Liver (tissue), 8 donors: ENCODE measurements at regions not wholly inside any gene's neighbourhood (a gene's known extent, or its start where the extent isn't known, plus 50 kb on each side); places are given as distances from the start of the nearest gene placed in this dataset.

Source experiments
- DNase-seq: peaks from one replicate; pipeline ENCODE4 v3.0.0-alpha.2; 2017; ENCODE audit warnings: low spot score
- H3K27ac ChIP-seq, 2 donors: one replicate each; pipeline ENCODE4 v1.7.0; 2013; ENCODE audit warnings: inconsistent platforms in 2 of 2, low read length in 2 of 2, control low read depth in 1 of 2, low read depth in 1 of 2, mild to moderate bottlenecking in 1 of 2
- H3K27me3 ChIP-seq, 4 donors: one replicate each; pipeline versions ENCODE4 v1.6.1 to v1.7.0; 2013; ENCODE audit warnings: low read length in 3 of 4, inconsistent platforms in 1 of 4, mild to moderate bottlenecking in 1 of 4, moderate library complexity in 1 of 4; ENCODE audit not compliant: control insufficient read depth in 4 of 4, insufficient read depth in 4 of 4
- H3K36me3 ChIP-seq, 4 donors: one replicate each; pipeline versions ENCODE4 v1.6.1 to v1.7.0; 2013; ENCODE audit warnings: low read length in 3 of 4, mild to moderate bottlenecking in 3 of 4, low read depth in 1 of 4, moderate library complexity in 1 of 4; ENCODE audit not compliant: control insufficient read depth in 4 of 4, insufficient read depth in 3 of 4
- H3K4me1 ChIP-seq, 4 donors: one replicate each; pipeline versions ENCODE4 v1.6.1 to v1.7.0; 2013; ENCODE audit warnings: low read length in 3 of 4, mild to moderate bottlenecking in 3 of 4, moderate library complexity in 1 of 4; ENCODE audit not compliant: control insufficient read depth in 4 of 4, insufficient read depth in 4 of 4
- H3K4me3 ChIP-seq, 3 donors: one replicate each; pipeline versions ENCODE4 v1.6.1 to v1.7.0; 2013; ENCODE audit warnings: low read length in 3 of 3, control low read depth in 1 of 3, low read depth in 1 of 3, mild to moderate bottlenecking in 1 of 3
- H3K9ac ChIP-seq, 2 donors: one replicate each; pipeline ENCODE4 v1.7.0; 2013; ENCODE audit warnings: low read length in 2 of 2, mild to moderate bottlenecking in 2 of 2, moderate library complexity in 2 of 2, control low read depth in 1 of 2, low read depth in 1 of 2
- H3K9me3 ChIP-seq, 4 donors: one replicate each; pipeline versions ENCODE4 v1.6.1 to v1.7.0; 2013; ENCODE audit warnings: low read length in 3 of 4; ENCODE audit not compliant: control insufficient read depth in 4 of 4
- EGR1 ChIP-seq, 2 donors: IDR thresholded peaks; 2 replicates each; pipeline ENCODE4 v1.6.1; 2016 to 2018; ENCODE audit warnings: antibody characterized with exemption in 2 of 2, low read depth in 2 of 2
- FOXA1 ChIP-seq: IDR thresholded peaks from 2 replicates; pipeline ENCODE4 v1.6.1; 2016; ENCODE audit warnings: antibody characterized with exemption
- FOXA2 ChIP-seq: IDR thresholded peaks from 2 replicates; pipeline ENCODE4 v1.6.1; 2016; ENCODE audit warnings: antibody characterized with exemption
- GABPA ChIP-seq, 2 donors: IDR thresholded peaks in 1 of 2; conservative IDR thresholded peaks in 1 of 2; 2 replicates each; pipeline ENCODE4 v1.6.1; 2016; ENCODE audit warnings: antibody characterized with exemption in 2 of 2, mild to moderate bottlenecking in 1 of 2, moderate library complexity in 1 of 2
- HNF4A ChIP-seq, 2 donors: conservative IDR thresholded peaks; 2 replicates each; pipeline ENCODE4 v1.6.1; 2016; ENCODE audit warnings: antibody characterized with exemption in 2 of 2, mild to moderate bottlenecking in 2 of 2
- HNF4G ChIP-seq: IDR thresholded peaks from 2 replicates; pipeline ENCODE4 v1.6.1; 2016; ENCODE audit warnings: antibody characterized with exemption
- JUND ChIP-seq, 2 donors: IDR thresholded peaks; 2 replicates each; pipeline ENCODE4 v1.6.1; 2016; ENCODE audit warnings: antibody characterized with exemption in 2 of 2
- NR2F2 ChIP-seq: IDR thresholded peaks from 2 replicates; pipeline ENCODE4 v1.6.1; 2016; ENCODE audit warnings: antibody characterized with exemption
- RAD21 ChIP-seq, 2 donors: IDR thresholded peaks; 2 replicates each; pipeline ENCODE4 v1.6.1; 2016; ENCODE audit warnings: antibody characterized with exemption in 2 of 2, mild to moderate bottlenecking in 2 of 2
- RXRA ChIP-seq, 2 donors: IDR thresholded peaks; 2 replicates each; pipeline ENCODE4 v1.6.1; 2017 to 2018; ENCODE audit warnings: antibody characterized with exemption in 2 of 2, mild to moderate bottlenecking in 1 of 2
- SP1 ChIP-seq: IDR thresholded peaks from 2 replicates; pipeline ENCODE4 v1.6.1; 2018; ENCODE audit warnings: antibody characterized with exemption, mild to moderate bottlenecking
- TAF1 ChIP-seq: conservative IDR thresholded peaks from 2 replicates; pipeline ENCODE4 v1.6.1; 2016; ENCODE audit warnings: antibody characterized with exemption, mild to moderate bottlenecking
- YY1 ChIP-seq: IDR thresholded peaks from 2 replicates; pipeline ENCODE4 v1.6.1; 2016; ENCODE audit warnings: antibody characterized with exemption, mild to moderate bottlenecking
- WGBS: extraction: QIAGEN DNeasy Blood & Tissue Kit; methylation state at CpG from one replicate; pipeline ENCODE4 v1.1.7; 2013; 5-methylcytosine and 5-hydroxymethylcytosine counted together
- TF ChIP-seq, protein P1 (sequence below): IDR thresholded peaks from 2 replicates; pipeline ENCODE4 v1.6.1; 2016; ENCODE audit warnings: antibody characterized with exemption
- TF ChIP-seq, protein P2 (sequence below): fragments of 150-350 bp; IDR thresholded peaks from 2 replicates; pipeline ENCODE4 v1.5.1; 2017; ENCODE audit warnings: improper control_type of control experiment, low read depth, low read length; ENCODE audit not compliant: missing input control
- TF ChIP-seq, protein P3 (sequence below): IDR thresholded peaks from 2 replicates; pipeline ENCODE4 v1.6.1; 2016; ENCODE audit warnings: antibody characterized with exemption
- TF ChIP-seq, protein P4 (sequence below): IDR thresholded peaks from 2 replicates; pipeline ENCODE4 v1.6.1; 2016; ENCODE audit warnings: antibody characterized with exemption, mild to moderate bottlenecking
- TF ChIP-seq, protein P5 (sequence below): IDR thresholded peaks from 2 replicates; pipeline ENCODE4 v1.6.1; 2016; ENCODE audit warnings: antibody characterized with exemption
- donor health status: healthy.
- donor health status: healthy.
- donor health status: healthy.
- donor health status: healthy.
- donor health status: healthy.

DNA sequence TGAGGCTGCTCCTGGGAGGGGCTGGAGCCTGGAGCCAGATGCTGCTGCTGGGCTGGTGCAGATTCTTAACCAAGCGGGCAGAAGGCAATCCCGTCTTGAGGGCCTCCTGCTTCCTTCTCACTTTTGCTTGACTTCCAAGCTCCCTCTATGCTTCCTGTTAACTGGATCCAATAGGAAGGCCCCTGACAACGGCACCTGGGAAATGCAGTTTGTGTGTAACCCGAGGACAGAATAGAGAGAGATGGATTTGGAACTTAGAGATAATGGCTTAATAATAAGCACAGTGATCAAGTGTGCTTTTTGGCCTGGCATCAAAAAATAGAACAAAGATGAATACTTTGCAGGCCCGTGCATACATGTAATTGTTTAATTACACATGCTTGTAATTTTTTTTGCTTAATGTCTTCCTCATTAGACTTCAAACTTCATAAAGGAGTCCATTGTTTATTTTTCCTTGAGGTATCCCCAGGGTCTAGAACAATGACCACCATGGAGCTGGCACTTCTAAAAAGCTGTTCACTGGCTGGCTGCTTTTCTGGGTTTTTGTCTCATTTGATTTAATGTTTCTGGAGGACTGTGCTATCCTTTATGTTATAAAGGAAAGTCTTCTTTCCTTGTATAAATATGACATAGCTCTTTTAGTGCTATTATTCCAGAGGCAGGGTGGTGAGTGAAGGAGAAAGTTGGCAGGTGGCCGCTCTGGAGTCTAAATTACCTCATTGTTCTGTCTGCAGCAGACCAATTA lies 63.3 kb upstream of the MITF start:
- no peak overlapping the region for H3K9ac ChIP-seq
- H3K27me3 ChIP-seq: peaks cover 0 to 3% (median under 1%) of the 10 kb centered on the region in 4 donors
- no peak overlapping the region for H3K4me3 ChIP-seq
- H3K36me3 ChIP-seq: no peaks in the 10 kb centered on the region
- no peak for DNase-seq
- H3K27ac ChIP-seq: no peak overlapping the region
- no peaks in the 10 kb centered on the region for H3K9me3 ChIP-seq
- H3K4me1 ChIP-seq: no peaks in the 10 kb centered on the region
- WGBS: 73% methylated on average over 6 of the region's 6 CpGs
- TF ChIP-seq JUND (IDR thresholded peaks at IDR 0.05): no peak
- TF ChIP-seq EGR1 (IDR thresholded peaks at IDR 0.05; ENCODE audit: low read depth in 2 of 2): no peak
- TF ChIP-seq, protein P1, sequence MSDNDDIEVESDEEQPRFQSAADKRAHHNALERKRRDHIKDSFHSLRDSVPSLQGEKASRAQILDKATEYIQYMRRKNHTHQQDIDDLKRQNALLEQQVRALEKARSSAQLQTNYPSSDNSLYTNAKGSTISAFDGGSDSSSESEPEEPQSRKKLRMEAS: no peak
- TF ChIP-seq NR2F2: no peak
- TF ChIP-seq, protein P2, sequence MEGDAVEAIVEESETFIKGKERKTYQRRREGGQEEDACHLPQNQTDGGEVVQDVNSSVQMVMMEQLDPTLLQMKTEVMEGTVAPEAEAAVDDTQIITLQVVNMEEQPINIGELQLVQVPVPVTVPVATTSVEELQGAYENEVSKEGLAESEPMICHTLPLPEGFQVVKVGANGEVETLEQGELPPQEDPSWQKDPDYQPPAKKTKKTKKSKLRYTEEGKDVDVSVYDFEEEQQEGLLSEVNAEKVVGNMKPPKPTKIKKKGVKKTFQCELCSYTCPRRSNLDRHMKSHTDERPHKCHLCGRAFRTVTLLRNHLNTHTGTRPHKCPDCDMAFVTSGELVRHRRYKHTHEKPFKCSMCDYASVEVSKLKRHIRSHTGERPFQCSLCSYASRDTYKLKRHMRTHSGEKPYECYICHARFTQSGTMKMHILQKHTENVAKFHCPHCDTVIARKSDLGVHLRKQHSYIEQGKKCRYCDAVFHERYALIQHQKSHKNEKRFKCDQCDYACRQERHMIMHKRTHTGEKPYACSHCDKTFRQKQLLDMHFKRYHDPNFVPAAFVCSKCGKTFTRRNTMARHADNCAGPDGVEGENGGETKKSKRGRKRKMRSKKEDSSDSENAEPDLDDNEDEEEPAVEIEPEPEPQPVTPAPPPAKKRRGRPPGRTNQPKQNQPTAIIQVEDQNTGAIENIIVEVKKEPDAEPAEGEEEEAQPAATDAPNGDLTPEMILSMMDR: no peak
- TF ChIP-seq YY1: no peak
- no peak for TF ChIP-seq SP1
- no peak for TF ChIP-seq FOXA2
- TF ChIP-seq, protein P3, sequence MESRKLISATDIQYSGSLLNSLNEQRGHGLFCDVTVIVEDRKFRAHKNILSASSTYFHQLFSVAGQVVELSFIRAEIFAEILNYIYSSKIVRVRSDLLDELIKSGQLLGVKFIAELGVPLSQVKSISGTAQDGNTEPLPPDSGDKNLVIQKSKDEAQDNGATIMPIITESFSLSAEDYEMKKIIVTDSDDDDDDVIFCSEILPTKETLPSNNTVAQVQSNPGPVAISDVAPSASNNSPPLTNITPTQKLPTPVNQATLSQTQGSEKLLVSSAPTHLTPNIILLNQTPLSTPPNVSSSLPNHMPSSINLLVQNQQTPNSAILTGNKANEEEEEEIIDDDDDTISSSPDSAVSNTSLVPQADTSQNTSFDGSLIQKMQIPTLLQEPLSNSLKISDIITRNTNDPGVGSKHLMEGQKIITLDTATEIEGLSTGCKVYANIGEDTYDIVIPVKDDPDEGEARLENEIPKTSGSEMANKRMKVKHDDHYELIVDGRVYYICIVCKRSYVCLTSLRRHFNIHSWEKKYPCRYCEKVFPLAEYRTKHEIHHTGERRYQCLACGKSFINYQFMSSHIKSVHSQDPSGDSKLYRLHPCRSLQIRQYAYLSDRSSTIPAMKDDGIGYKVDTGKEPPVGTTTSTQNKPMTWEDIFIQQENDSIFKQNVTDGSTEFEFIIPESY: no peak
- TF ChIP-seq, protein P4, sequence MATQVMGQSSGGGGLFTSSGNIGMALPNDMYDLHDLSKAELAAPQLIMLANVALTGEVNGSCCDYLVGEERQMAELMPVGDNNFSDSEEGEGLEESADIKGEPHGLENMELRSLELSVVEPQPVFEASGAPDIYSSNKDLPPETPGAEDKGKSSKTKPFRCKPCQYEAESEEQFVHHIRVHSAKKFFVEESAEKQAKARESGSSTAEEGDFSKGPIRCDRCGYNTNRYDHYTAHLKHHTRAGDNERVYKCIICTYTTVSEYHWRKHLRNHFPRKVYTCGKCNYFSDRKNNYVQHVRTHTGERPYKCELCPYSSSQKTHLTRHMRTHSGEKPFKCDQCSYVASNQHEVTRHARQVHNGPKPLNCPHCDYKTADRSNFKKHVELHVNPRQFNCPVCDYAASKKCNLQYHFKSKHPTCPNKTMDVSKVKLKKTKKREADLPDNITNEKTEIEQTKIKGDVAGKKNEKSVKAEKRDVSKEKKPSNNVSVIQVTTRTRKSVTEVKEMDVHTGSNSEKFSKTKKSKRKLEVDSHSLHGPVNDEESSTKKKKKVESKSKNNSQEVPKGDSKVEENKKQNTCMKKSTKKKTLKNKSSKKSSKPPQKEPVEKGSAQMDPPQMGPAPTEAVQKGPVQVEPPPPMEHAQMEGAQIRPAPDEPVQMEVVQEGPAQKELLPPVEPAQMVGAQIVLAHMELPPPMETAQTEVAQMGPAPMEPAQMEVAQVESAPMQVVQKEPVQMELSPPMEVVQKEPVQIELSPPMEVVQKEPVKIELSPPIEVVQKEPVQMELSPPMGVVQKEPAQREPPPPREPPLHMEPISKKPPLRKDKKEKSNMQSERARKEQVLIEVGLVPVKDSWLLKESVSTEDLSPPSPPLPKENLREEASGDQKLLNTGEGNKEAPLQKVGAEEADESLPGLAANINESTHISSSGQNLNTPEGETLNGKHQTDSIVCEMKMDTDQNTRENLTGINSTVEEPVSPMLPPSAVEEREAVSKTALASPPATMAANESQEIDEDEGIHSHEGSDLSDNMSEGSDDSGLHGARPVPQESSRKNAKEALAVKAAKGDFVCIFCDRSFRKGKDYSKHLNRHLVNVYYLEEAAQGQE: no peak
- no peak for TF ChIP-seq HNF4G
- TF ChIP-seq TAF1: no peak
- TF ChIP-seq, protein P5, sequence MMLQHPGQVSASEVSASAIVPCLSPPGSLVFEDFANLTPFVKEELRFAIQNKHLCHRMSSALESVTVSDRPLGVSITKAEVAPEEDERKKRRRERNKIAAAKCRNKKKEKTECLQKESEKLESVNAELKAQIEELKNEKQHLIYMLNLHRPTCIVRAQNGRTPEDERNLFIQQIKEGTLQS: no peak
- TF ChIP-seq RXRA (IDR thresholded peaks at IDR 0.05): no peak
- no peak for TF ChIP-seq FOXA1
- no peak for TF ChIP-seq RAD21 (IDR thresholded peaks at IDR 0.05)
- TF ChIP-seq GABPA (IDR thresholded peaks at IDR 0.05 in 1 of 2, conservative IDR thresholded peaks at IDR 0.05 in 1 of 2): no peak
- no peak for TF ChIP-seq HNF4A (conservative IDR thresholded peaks at IDR 0.05)
